ENCODE measurements at regions not wholly inside any gene's neighbourhood (a gene's known extent, or its start where the extent isn't known, plus 50 kb on each side); places are given as distances from the start of the nearest gene placed in this dataset.

GRCh38 chr1:87999852-88000251 lies 671.2 kb downstream of the LMO4 start:
- TF ChIP-seq, protein P1, sequence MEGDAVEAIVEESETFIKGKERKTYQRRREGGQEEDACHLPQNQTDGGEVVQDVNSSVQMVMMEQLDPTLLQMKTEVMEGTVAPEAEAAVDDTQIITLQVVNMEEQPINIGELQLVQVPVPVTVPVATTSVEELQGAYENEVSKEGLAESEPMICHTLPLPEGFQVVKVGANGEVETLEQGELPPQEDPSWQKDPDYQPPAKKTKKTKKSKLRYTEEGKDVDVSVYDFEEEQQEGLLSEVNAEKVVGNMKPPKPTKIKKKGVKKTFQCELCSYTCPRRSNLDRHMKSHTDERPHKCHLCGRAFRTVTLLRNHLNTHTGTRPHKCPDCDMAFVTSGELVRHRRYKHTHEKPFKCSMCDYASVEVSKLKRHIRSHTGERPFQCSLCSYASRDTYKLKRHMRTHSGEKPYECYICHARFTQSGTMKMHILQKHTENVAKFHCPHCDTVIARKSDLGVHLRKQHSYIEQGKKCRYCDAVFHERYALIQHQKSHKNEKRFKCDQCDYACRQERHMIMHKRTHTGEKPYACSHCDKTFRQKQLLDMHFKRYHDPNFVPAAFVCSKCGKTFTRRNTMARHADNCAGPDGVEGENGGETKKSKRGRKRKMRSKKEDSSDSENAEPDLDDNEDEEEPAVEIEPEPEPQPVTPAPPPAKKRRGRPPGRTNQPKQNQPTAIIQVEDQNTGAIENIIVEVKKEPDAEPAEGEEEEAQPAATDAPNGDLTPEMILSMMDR (IDR thresholded peaks at IDR 0.05 in 4 of 5, conservative IDR thresholded peaks at IDR 0.05 in 1 of 5), result no peak
- no peak for TF ChIP-seq POLR2A (IDR thresholded peaks at IDR 0.05)

Measured in gastrocnemius medialis (tissue), 4 donors.